GM12873 (cell line): ENCODE measurements at regions not wholly inside any gene's neighbourhood (a gene's known extent, or its start where the extent isn't known, plus 50 kb on each side); places are given as distances from the start of the nearest gene placed in this dataset.

Source experiments
- TF ChIP-seq, protein P1 (sequence below): IDR thresholded peaks from 2 replicates; pipeline ENCODE4 v1.5.1; 2012; ENCODE audit warnings: low read depth, mild to moderate bottlenecking, moderate library complexity, low read length, control low read depth; ENCODE audit not compliant: insufficient read depth; ENCODE audit errors: missing control alignments

DNA sequence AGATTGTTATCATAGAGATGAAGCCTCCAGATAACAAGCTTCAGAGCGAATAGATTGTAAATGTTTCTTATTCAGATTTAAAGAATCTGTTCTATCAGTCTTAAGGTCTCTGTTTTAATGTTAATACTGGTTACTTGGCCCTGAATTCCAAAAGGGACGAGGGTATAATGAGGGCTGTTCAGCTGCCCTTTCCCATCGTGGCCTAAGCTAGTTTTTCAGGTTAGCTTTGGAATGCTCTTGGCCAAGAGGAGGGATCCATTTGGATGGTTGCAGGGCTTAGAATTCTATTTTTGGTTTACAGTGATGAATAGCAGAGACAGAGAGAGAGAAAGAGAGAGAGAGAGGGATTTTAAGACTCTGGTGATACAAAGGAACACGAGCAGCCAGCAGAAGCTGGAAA lies 62.8 kb upstream of the UFL1 start:
- TF ChIP-seq, protein P1, sequence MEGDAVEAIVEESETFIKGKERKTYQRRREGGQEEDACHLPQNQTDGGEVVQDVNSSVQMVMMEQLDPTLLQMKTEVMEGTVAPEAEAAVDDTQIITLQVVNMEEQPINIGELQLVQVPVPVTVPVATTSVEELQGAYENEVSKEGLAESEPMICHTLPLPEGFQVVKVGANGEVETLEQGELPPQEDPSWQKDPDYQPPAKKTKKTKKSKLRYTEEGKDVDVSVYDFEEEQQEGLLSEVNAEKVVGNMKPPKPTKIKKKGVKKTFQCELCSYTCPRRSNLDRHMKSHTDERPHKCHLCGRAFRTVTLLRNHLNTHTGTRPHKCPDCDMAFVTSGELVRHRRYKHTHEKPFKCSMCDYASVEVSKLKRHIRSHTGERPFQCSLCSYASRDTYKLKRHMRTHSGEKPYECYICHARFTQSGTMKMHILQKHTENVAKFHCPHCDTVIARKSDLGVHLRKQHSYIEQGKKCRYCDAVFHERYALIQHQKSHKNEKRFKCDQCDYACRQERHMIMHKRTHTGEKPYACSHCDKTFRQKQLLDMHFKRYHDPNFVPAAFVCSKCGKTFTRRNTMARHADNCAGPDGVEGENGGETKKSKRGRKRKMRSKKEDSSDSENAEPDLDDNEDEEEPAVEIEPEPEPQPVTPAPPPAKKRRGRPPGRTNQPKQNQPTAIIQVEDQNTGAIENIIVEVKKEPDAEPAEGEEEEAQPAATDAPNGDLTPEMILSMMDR = no peak

DNA sequence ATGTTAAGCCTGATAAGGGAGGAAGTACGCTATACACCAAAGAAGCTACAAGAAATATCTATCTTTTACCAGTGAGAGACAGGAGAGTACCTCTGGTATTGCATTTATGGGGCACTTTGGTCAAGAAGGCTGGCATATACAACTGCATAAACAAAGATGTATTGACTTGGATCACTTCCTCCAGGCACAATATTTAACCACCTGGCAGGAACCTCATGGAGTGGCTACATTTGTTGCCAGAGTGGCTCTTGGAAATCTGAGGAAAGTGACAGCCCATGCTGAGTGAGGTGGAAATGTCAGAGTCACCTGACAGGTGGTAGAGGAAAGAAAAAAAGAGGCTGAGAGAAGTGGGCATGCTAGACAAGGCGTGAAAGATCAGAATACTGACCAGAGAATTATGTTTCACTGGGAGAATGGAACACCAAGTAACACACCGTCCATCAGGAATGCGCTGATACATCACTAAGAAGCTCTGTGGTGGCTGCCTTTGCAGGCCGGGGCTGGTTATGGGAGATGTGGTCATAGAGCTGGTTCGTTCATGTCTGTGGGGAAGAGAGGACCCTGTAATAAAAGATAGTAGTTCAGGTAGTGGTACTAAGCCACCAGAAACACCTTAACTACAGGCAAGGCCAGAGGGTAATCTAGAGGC lies 61.4 kb upstream of the UFL1 start:
- TF ChIP-seq, protein P1 = no peak

DNA sequence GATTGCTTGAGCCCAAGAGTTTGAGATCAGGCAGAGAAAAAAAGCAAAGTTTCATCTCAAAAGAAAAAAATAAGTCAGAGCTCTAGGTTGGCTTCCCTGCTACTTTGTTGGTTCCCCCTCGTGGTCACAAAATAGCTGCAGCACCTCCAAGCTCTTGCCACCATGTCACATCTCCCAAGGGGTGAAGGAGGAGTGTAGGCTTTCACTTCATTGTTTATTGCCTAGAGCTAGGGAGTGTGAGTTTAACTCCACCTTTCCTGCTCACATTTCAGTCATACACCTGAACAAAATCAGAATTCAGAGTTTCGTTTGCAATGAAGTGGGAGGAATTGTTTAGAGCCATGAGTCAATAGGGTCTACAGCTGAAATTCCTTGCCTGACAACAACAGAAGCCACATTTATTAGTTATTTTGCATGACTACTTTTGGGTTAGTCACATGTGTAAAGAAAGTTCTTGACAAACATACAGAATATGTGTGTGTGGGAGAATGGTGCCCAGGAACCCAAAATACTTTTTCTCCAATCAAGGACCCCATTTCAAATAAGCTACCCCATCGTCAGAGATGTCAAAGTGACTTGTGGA lies 56.2 kb upstream of the UFL1 start:
- TF ChIP-seq, protein P1 = peak; percentile 7

DNA sequence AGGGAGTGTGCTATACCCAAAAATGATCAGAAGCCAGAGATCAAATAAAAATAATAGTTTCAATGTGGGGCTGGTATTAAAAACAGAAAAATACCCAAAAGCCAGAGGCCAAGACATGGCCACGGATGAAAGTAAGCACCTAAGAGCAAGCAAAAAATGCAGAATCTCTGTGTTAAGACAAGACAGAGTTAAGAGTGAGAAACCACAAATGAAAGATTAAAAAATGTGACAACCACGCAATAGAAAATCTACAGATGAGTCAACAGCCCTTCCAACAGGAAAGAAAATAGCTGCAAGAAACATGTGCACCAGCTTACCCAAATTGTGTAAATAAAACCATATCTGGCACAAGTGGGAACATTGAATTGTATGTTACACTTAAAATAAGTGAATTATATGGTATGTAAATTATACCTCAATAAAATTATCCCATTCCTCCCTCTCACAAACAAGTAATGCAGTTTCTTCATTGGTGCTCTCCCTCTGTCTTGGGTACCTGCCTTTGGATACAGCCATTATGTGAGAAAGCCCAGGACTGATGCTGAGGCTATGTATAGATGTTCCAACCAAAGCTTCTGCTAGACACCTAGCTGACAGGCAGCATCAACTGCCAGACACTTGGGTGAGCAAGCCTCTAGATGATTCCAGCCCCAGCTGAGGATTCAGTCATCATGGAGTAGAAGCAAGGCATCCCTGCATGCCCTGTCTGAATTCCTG lies 55.3 kb upstream of the UFL1 start:
- TF ChIP-seq, protein P1 = no peak

DNA sequence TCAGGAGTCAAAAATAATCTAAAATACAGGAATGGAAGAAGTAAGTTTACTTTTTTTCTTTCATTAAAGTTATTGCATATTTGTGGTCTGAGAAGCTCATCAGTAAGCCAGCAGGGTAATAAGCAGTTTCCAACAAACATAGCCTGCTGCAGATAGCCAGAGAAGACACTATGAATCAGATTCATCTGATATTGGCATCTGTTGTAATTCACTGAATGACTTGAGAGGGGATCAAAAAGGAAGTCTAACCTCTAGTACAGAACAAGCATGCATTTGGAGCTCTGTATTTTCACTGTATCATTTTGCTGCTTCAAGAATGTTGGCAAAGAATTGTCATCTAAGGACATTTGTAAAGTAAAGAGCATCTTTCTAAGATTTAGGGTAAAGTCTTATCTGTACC lies 53.8 kb upstream of the UFL1 start:
- TF ChIP-seq, protein P1 = no peak

DNA sequence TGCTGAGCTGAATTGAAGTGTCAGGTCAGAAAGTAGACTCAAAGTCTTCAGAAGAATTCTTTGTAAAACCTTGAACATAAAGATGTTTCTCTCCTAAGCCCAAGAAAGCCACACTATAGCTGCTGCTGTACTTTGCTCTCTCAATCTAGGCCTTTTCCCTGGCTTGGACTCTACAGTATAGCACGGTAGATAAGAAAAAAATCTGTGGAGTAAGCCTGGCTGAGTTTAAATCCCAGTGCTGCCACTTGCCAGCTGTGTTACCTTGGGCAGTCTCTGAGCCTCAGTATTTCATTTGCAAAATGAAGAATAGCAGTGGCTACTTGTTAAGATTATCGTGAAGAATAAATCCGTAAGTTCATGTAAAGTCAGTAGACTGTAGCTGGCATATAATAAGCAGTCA lies 53.3 kb upstream of the UFL1 start:
- TF ChIP-seq, protein P1 = no peak

DNA sequence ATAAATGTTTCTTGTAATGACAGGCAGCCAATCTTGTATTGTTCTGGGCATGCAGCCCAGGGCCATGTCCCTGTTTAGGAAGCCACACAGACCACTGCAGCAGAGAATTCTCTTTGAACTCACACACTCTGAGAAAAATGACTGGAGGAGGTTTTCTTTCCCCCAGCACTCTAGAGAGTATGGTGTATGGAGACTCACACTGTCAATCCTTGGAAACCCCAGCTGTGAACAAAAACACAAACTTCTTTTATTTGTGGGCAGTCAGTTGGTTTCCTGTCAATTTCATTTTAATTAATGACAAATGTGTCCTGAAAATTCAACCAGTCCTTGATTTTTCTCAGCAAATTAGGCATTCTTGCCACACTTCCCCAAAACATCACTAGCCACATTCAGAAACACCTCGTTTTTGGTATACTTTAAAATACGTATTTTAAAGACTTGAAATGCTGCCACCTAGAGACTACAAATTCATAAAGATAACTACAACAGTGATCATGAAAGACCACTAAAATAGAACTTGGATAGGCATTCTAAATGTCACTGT lies 52.9 kb upstream of the UFL1 start:
- TF ChIP-seq, protein P1 = no peak
